Spleen (tissue), 11 donors: ENCODE measurements at regions not wholly inside any gene's neighbourhood (a gene's known extent, or its start where the extent isn't known, plus 50 kb on each side); places are given as distances from the start of the nearest gene placed in this dataset.

Experiments
- DNase-seq: peaks from one replicate; pipeline ENCODE4 v3.0.0-alpha.2; 2020
- H3K27ac ChIP-seq, 8 donors: fragments of 200-600 bp; sonication (generic) in 7 of 8; 1 replicate in 4 of 8; 2 replicates in 4 of 8; pipeline versions ENCODE4 v1.5.0 to v1.8.0; 2016 to 2021; ENCODE audit warnings: inconsistent platforms in 4 of 8, mild to moderate bottlenecking in 4 of 8, moderate library complexity in 1 of 8
- H3K27me3 ChIP-seq, 7 donors: fragments of 200-600 bp; sonication (generic) in 6 of 7; replicated peaks in 1 of 7; 1 replicate in 4 of 7; 2 replicates in 3 of 7; pipeline versions ENCODE4 v1.5.0 to v1.8.0; 2016 to 2021; ENCODE audit warnings: inconsistent platforms in 3 of 7, mild to moderate bottlenecking in 1 of 7
- H3K36me3 ChIP-seq, 6 donors: fragments of 200-600 bp; sonication (generic) in 5 of 6; 1 replicate in 4 of 6; 2 replicates in 2 of 6; pipeline versions ENCODE4 v1.5.0 to v1.8.0; 2016 to 2021; ENCODE audit warnings: inconsistent platforms in 2 of 6
- H3K4me1 ChIP-seq, 6 donors: fragments of 200-600 bp; sonication (generic) in 5 of 6; 1 replicate in 3 of 6; 2 replicates in 3 of 6; pipeline versions ENCODE4 v1.5.0 to v1.8.0; 2016 to 2021; ENCODE audit warnings: inconsistent platforms in 3 of 6
- H3K4me3 ChIP-seq, 8 donors: fragments of 200-600 bp; sonication (generic) in 7 of 8; 1 replicate in 4 of 8; 2 replicates in 4 of 8; pipeline versions ENCODE4 v1.5.0 to v1.8.0; 2016 to 2021; ENCODE audit warnings: inconsistent platforms in 4 of 8, mild to moderate bottlenecking in 4 of 8, moderate library complexity in 2 of 8
- H3K9me3 ChIP-seq, 8 donors: fragments of 200-600 bp; sonication (generic) in 7 of 8; 1 replicate in 4 of 8; 2 replicates in 4 of 8; pipeline versions ENCODE4 v1.5.0 to v1.8.0; 2016 to 2021; ENCODE audit warnings: inconsistent platforms in 4 of 8
- CTCF ChIP-seq, 11 experiments: fragments of 200-600 bp in 7 of 11; fragments of 450-650 bp in 4 of 11; sonication (generic) in 4 of 11; IDR thresholded peaks in 8 of 11; conservative IDR thresholded peaks in 3 of 11; 1 replicate in 7 of 11; 2 replicates in 4 of 11; pipeline versions ENCODE4 v1.4.0 to v1.8.0; 2016 to 2021; ENCODE audit warnings: antibody characterized with exemption in 11 of 11, inconsistent platforms in 4 of 11, mild to moderate bottlenecking in 1 of 11
- POLR2A ChIP-seq, 3 donors: fragments of 450-650 bp; IDR thresholded peaks; one replicate each; pipeline ENCODE4 v1.5.1; 2017; ENCODE audit warnings: antibody characterized with exemption in 3 of 3, mild to moderate bottlenecking in 1 of 3
- POLR2AphosphoS5 ChIP-seq, 3 donors: sonication (generic); formaldehyde crosslinking; IDR thresholded peaks; one replicate each; pipeline ENCODE4 v1.5.1; 2017; ENCODE audit warnings: antibody characterized with exemption in 3 of 3
- WGBS, 5 donors: extraction: QIAGEN DNeasy Blood & Tissue Kit in 3 of 5; methylation state at CpG; one replicate each; pipeline versions ENCODE4 v1.1.5 to v1.1.7; 2013 to 2018; 5-methylcytosine and 5-hydroxymethylcytosine counted together
- intact Hi-C: fragments of 100-400 bp; cut with DNase I; formaldehyde crosslinking; loops from one replicate; pipeline ENCODE4 v1.15.0; 2023; ENCODE audit warnings: low total_unique reads
- donor health status: healthy with polysubstance abuse.
- donor health status: DM: no; HTN: no; CAD: no; lungs with moderate emphysema.
- donor health status: DM: no; HTN: no; CAD: no.
- donor health status: Bipolar disorder and iron deficiency.
- donor health status: healthy.
- donor health status: DM: no; HTN: no; CAD: no.
- donor health status: DM: yes; HTN: yes; CAD: no.

- 57 to 84% (median 74%) methylated on average over 5 of the region's 5 CpGs for WGBS, 5 donors
- Histone ChIP-seq H3K4me3 (no peak overlapping the region), H3K9me3 (no peaks in the 10 kb centered on the region), H3K27me3 (peaks cover 0 to 2% (median 0%) of the 10 kb centered on the region in 7 donors), H3K27ac (no peak overlapping the region), H3K4me1 (no peaks in the 10 kb centered on the region), H3K36me3 (no peaks in the 10 kb centered on the region)
- intact Hi-C loops, result no loop called here
- no peak for DNase-seq
- TF ChIP-seq POLR2AphosphoS5 (IDR thresholded peaks at IDR 0.05), result no peak
Measured at GRCh38 chr4:111652236-111652635, 493.0 kb upstream of the FAM241A start.

- no peak overlapping the region for H3K4me3 ChIP-seq
- WGBS, 5 donors, result 71 to 87% (median 84%) methylated on average over 2 of the region's 2 CpGs
- intact Hi-C loops, result no loop called here
- no peaks in the 10 kb centered on the region for H3K9me3 ChIP-seq
- H3K4me1 ChIP-seq, result no peaks in the 10 kb centered on the region
- no peak overlapping the region for H3K27ac ChIP-seq
- no peaks in the 10 kb centered on the region for H3K36me3 ChIP-seq
- no peak for DNase-seq
- H3K27me3 ChIP-seq, result peaks cover 0 to 2% (median 0%) of the 10 kb centered on the region in 7 donors
- TF ChIP-seq CTCF (IDR thresholded peaks at IDR 0.05 in 8 of 11, conservative IDR thresholded peaks at IDR 0.05 in 3 of 11), result no peak
- no peak for TF ChIP-seq POLR2AphosphoS5 (IDR thresholded peaks at IDR 0.05)
- no peak for TF ChIP-seq POLR2A (IDR thresholded peaks at IDR 0.05)
Measured at GRCh38 chr4:111652986-111653385, 492.3 kb upstream of the FAM241A start.

DNA sequence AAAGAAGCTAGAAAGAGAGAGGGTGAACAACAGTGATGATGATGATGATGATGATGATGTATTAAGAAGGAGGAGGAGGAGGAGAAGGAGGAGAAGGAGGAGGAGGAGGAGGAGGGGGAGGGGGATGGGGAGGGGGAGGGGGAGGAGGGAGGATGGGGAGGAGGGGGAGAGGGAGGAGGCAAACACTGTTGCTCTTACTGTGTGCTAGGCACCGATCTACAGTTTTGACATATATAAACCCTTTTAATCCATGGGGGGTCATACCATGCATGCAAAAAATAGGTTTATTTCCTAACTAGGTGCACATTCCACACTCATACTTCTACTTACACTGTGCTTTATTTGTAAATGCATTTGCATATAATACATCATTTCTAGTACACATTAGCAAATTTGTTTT is 482.8 kb upstream of the FAM241A start:
- no peak overlapping the region for H3K4me3 ChIP-seq
- no peaks in the 10 kb centered on the region for H3K9me3 ChIP-seq
- H3K27ac ChIP-seq, result no peak overlapping the region
- TF ChIP-seq POLR2A (IDR thresholded peaks at IDR 0.05), result no peak
- no peak for TF ChIP-seq CTCF (IDR thresholded peaks at IDR 0.05 in 8 of 11, conservative IDR thresholded peaks at IDR 0.05 in 3 of 11)
- no peak for TF ChIP-seq POLR2AphosphoS5 (IDR thresholded peaks at IDR 0.05)
- H3K36me3 ChIP-seq, result no peaks in the 10 kb centered on the region
- 87 to 100% (median 93%) methylated on average over 1 of the region's 1 CpG for WGBS, 5 donors
- H3K27me3 ChIP-seq, result no peaks in the 10 kb centered on the region
- H3K4me1 ChIP-seq, result no peaks in the 10 kb centered on the region
- intact Hi-C loops, result no loop called here
- DNase-seq, result no peak

DNA sequence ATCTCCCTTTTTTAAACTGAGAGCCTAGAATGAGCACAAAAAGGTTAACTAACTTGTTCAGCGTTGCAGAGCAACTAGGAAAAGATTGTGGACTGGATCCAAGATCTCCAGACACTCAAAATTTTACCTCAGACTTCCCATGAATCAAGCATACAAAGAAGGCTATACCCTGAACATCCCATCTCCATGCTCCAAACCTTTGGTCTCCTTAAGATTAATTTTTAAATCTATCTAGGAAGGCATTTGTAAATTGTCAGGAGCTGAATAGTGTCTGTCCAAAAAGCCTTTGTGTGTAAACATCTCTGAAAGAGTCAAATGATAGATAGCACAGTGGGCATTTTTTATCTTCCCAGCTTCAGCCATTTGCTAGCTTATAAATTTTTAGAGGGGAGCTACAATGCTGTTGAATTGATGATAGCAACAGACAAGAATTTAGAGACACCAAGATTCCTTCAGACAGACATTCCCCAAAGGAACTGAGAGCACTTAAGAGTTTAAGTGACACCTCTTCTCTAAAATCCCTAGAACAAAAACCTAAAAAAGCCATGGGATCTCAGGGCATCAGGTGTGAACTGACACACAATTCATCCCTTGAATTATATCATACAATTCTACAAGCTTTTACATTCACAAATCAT is 480.8 kb upstream of the FAM241A start:
- no peak overlapping the region for H3K27ac ChIP-seq
- H3K36me3 ChIP-seq, result no peaks in the 10 kb centered on the region
- H3K4me3 ChIP-seq, result no peak overlapping the region
- H3K4me1 ChIP-seq, result no peaks in the 10 kb centered on the region
- WGBS, 5 donors, result 40 to 70% (median 56%) methylated on average over 1 of the region's 1 CpG
- no peaks in the 10 kb centered on the region for H3K27me3 ChIP-seq
- intact Hi-C loops, result no loop called here
- no peak for DNase-seq
- no peaks in the 10 kb centered on the region for H3K9me3 ChIP-seq
- TF ChIP-seq POLR2AphosphoS5 (IDR thresholded peaks at IDR 0.05), result no peak

- no peak for DNase-seq
- intact Hi-C loops, result no loop called here
- no peaks in the 10 kb centered on the region for H3K36me3 ChIP-seq
- TF ChIP-seq CTCF (IDR thresholded peaks at IDR 0.05 in 8 of 11, conservative IDR thresholded peaks at IDR 0.05 in 3 of 11) (no peak), POLR2AphosphoS5 (IDR thresholded peaks at IDR 0.05) (no peak), POLR2A (IDR thresholded peaks at IDR 0.05) (no peak)
- 61 to 83% (median 70%) methylated on average over 2 of the region's 2 CpGs for WGBS, 5 donors
- no peaks in the 10 kb centered on the region for H3K9me3 ChIP-seq
- no peaks in the 10 kb centered on the region for H3K27me3 ChIP-seq
- H3K4me1 ChIP-seq, result no peaks in the 10 kb centered on the region
- H3K4me3 ChIP-seq, result no peak overlapping the region
- H3K27ac ChIP-seq, result no peak overlapping the region
Measured at GRCh38 chr4:111666826-111667360, 478.4 kb upstream of the FAM241A start.
